ENCODE measurements at regions not wholly inside any gene's neighbourhood (a gene's known extent, or its start where the extent isn't known, plus 50 kb on each side); places are given as distances from the start of the nearest gene placed in this dataset.

- TF ChIP-seq CTCF (IDR thresholded peaks at IDR 0.05) (no peak), POLR2A (IDR thresholded peaks at IDR 0.05) (no peak)
Observed at GRCh38 chr14:30395065-30395464, 163.9 kb upstream of the G2E3 start.

Data from lower leg skin (tissue), 3 donors.